Esophagus muscularis mucosa (tissue), 4 donors: ENCODE measurements at regions not wholly inside any gene's neighbourhood (a gene's known extent, or its start where the extent isn't known, plus 50 kb on each side); places are given as distances from the start of the nearest gene placed in this dataset.

Source experiments
- DNase-seq: peaks from one replicate; pipeline ENCODE4 v3.0.0-alpha.2; 2017; ENCODE audit errors: extremely low spot score
- H3K27ac ChIP-seq, 4 donors: fragments of 200-600 bp; sonication (generic); replicated peaks in 1 of 4; 1 replicate in 3 of 4; 2 replicates in 1 of 4; pipeline ENCODE4 v1.5.1; 2016 to 2019; ENCODE audit warnings: mild to moderate bottlenecking in 1 of 4
- H3K27me3 ChIP-seq, 4 donors: fragments of 200-600 bp; sonication (generic); one replicate each; pipeline versions ENCODE4 v1.5.1 to v1.6.0; 2016 to 2019
- H3K36me3 ChIP-seq, 4 donors: fragments of 200-600 bp; sonication (generic); one replicate each; pipeline ENCODE4 v1.5.1; 2016 to 2019
- H3K4me1 ChIP-seq, 4 donors: fragments of 200-600 bp; sonication (generic); one replicate each; pipeline ENCODE4 v1.5.1; 2016 to 2019
- H3K4me3 ChIP-seq, 4 donors: fragments of 200-600 bp; sonication (generic); 1 replicate in 2 of 4; 2 replicates in 2 of 4; pipeline ENCODE4 v1.5.1; 2016 to 2019; ENCODE audit warnings: mild to moderate bottlenecking in 4 of 4, moderate library complexity in 1 of 4
- H3K9me3 ChIP-seq, 4 donors: fragments of 200-600 bp; sonication (generic); 1 replicate in 3 of 4; 2 replicates in 1 of 4; pipeline ENCODE4 v1.5.1; 2016 to 2019
- CTCF ChIP-seq, 3 experiments: fragments of 200-600 bp in 2 of 3; fragments of 450-650 bp in 1 of 3; sonication (generic) in 2 of 3; IDR thresholded peaks; one replicate each; pipeline ENCODE4 v1.5.1; 2017 to 2019; ENCODE audit warnings: antibody characterized with exemption in 3 of 3, mild to moderate bottlenecking in 2 of 3, moderate library complexity in 1 of 3
- EP300 ChIP-seq: sonication (generic); formaldehyde crosslinking; IDR thresholded peaks from one replicate; pipeline ENCODE4 v1.6.1; 2017; ENCODE audit warnings: antibody characterized with exemption
- POLR2A ChIP-seq: fragments of 450-650 bp; IDR thresholded peaks from one replicate; pipeline ENCODE4 v1.6.1; 2017; ENCODE audit warnings: antibody characterized with exemption, moderate library complexity, mild to moderate bottlenecking, low read depth
- POLR2AphosphoS5 ChIP-seq, 2 donors: sonication (generic); formaldehyde crosslinking; IDR thresholded peaks; one replicate each; pipeline ENCODE4 v1.6.1; 2017; ENCODE audit warnings: antibody characterized with exemption in 2 of 2
- WGBS: methylation state at CpG from one replicate; pipeline ENCODE4 v1.1.5; 2018; 5-methylcytosine and 5-hydroxymethylcytosine counted together
- intact Hi-C: fragments of 100-400 bp; cut with DNase I; formaldehyde crosslinking; loops from one replicate; pipeline ENCODE4 v1.15.1; 2023

- intact Hi-C loops: no loop called here
- no peak overlapping the region for H3K27ac ChIP-seq
- no peaks in the 10 kb centered on the region for H3K4me1 ChIP-seq
- H3K9me3 ChIP-seq: no peaks in the 10 kb centered on the region
- no peak for TF ChIP-seq POLR2A
- TF ChIP-seq CTCF (IDR thresholded peaks at IDR 0.05): no peak
- no peak for TF ChIP-seq POLR2AphosphoS5 (IDR thresholded peaks at IDR 0.05)
- no peak for TF ChIP-seq EP300
- no peaks in the 10 kb centered on the region for H3K27me3 ChIP-seq
- no peak overlapping the region for H3K4me3 ChIP-seq
- DNase-seq: no peak
- 73% methylated on average over 5 of the region's 5 CpGs for WGBS
- H3K36me3 ChIP-seq: no peaks in the 10 kb centered on the region
Measured at GRCh38 chr3:110457508-110457907, 614.1 kb upstream of the NECTIN3 start.

DNA sequence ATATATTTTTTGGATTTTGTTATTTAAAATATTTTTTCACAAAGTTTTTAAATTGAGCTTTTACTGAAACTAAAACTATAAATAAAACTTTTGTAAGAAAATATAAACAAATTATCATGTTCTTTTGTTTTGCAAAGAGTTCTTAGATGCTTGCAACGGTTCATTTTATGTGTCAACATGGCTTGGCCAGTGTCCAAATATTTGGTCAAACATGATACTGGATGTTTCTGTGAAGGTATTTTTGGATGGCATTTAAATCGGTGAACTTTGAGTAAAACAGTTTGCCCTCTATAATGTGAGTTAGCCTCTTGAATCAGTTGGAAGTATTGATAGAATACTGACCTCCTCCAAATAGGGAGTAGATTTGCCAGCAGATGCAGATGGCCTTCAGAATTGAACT lies 612.6 kb upstream of the NECTIN3 start:
- WGBS: 76% methylated on average over 2 of the region's 2 CpGs
- TF ChIP-seq POLR2AphosphoS5 (IDR thresholded peaks at IDR 0.05) (no peak), POLR2A (no peak), EP300 (no peak)
- intact Hi-C loops: no loop called here
- Histone ChIP-seq H3K4me3 (no peak overlapping the region), H3K36me3 (no peaks in the 10 kb centered on the region), H3K27ac (no peak overlapping the region), H3K9me3 (no peaks in the 10 kb centered on the region), H3K4me1 (no peaks in the 10 kb centered on the region), H3K27me3 (no peaks in the 10 kb centered on the region)
- DNase-seq: no peak

GRCh38 chr3:110470310-110470709 lies 601.3 kb upstream of the NECTIN3 start:
- Histone ChIP-seq H3K27me3 (no peaks in the 10 kb centered on the region), H3K4me3 (no peak overlapping the region), H3K4me1 (no peaks in the 10 kb centered on the region), H3K27ac (no peak overlapping the region), H3K9me3 (no peaks in the 10 kb centered on the region), H3K36me3 (no peaks in the 10 kb centered on the region)
- intact Hi-C loops: no loop called here
- TF ChIP-seq POLR2AphosphoS5 (IDR thresholded peaks at IDR 0.05) (no peak), POLR2A (no peak)
- 61% methylated on average over 3 of the region's 3 CpGs for WGBS
- no peak for DNase-seq

DNA sequence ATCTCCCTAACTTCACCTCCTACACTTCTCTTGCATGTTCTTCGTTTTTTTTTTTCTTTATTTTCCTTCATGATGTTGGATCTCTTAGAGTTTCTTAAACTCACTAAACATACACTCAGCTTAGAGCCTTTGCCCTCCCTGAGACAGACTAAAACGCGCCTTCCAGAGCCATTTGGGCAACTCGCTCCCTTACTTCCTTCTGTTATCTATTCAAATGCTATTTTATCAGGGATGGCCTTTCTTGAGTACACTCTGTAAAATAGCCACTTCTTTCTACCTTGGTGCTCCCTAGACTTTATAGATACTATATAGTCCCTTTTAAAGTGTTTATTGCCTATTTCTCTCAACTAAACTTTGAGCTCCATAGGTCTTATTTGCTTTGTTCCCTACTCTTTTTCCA lies 598.2 kb upstream of the NECTIN3 start:
- Histone ChIP-seq H3K4me3 (no peak overlapping the region), H3K36me3 (no peaks in the 10 kb centered on the region), H3K4me1 (no peaks in the 10 kb centered on the region), H3K27me3 (no peaks in the 10 kb centered on the region), H3K9me3 (no peaks in the 10 kb centered on the region), H3K27ac (no peak overlapping the region)
- TF ChIP-seq CTCF (IDR thresholded peaks at IDR 0.05): no peak
- no peak for TF ChIP-seq EP300
- TF ChIP-seq POLR2A: no peak
- no peak for TF ChIP-seq POLR2AphosphoS5 (IDR thresholded peaks at IDR 0.05)
- whole genome bisulfite sequencing: 77% methylated on average over 4 of the region's 4 CpGs
- DNase-seq: no peak
- intact Hi-C loops: no loop called here

- TF ChIP-seq CTCF (IDR thresholded peaks at IDR 0.05): no peak
- no peak for TF ChIP-seq EP300
- TF ChIP-seq POLR2A: no peak
- TF ChIP-seq POLR2AphosphoS5 (IDR thresholded peaks at IDR 0.05): no peak
- Histone ChIP-seq H3K4me3 (no peak overlapping the region), H3K9me3 (no peaks in the 10 kb centered on the region), H3K4me1 (no peaks in the 10 kb centered on the region), H3K27me3 (no peaks in the 10 kb centered on the region), H3K27ac (no peak overlapping the region), H3K36me3 (no peaks in the 10 kb centered on the region)
- intact Hi-C loops: no loop called here
- no peak for DNase-seq
- WGBS: 56% methylated on average over 2 of the region's 2 CpGs
Measured at GRCh38 chr3:110474397-110474796, 597.2 kb upstream of the NECTIN3 start.

DNA sequence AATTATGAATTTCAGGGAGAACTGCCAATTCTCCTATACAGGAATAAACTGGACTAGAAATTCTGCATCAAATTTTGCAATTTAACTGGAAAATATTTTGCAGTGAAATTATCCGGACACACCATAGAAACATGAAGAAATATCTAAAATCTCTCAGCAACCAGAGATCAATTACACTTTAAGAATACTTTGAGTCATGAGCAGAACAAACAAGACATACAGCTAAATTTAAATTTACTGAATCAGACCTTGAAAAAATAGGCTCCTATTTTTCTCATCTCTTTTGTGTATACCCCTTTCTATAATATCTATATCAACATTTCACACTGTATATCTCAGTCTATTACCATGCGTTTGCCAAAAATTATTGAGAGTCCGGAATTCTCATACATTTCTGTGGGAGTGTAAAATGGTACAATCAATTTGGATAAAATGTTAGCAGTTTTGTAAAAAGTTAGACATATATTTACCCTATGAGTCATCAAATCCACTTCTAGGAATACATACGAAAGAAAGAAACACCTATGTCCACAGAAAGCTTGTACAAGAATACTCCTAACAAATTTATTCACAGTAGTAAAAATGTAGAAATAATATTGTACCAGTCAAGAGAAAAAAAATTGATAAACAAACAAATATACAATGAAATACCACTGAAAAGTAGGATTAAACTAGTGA lies 593.1 kb upstream of the NECTIN3 start:
- TF ChIP-seq POLR2A (no peak), POLR2AphosphoS5 (IDR thresholded peaks at IDR 0.05) (no peak), CTCF (IDR thresholded peaks at IDR 0.05) (no peak), EP300 (no peak)
- Histone ChIP-seq H3K36me3 (no peaks in the 10 kb centered on the region), H3K4me3 (no peak overlapping the region), H3K27ac (no peak overlapping the region), H3K9me3 (no peaks in the 10 kb centered on the region), H3K4me1 (no peaks in the 10 kb centered on the region), H3K27me3 (no peaks in the 10 kb centered on the region)
- 92% methylated on average over 4 of the region's 4 CpGs for WGBS
- no peak for DNase-seq
- intact Hi-C loops: no loop called here
